ENCODE measurements at regions not wholly inside any gene's neighbourhood (a gene's known extent, or its start where the extent isn't known, plus 50 kb on each side); places are given as distances from the start of the nearest gene placed in this dataset.
"Not testable (repeated sequence)": the region's sequence is repeated elsewhere in the genome, so short reads cannot be mapped to it uniquely, and the experiment has no call there.

GRCh38 chr17:54191261-54191660 is 368.5 kb downstream of the KIF2B start:
- intact Hi-C loops (cut with DNase I), result no loop called here
- no peak overlapping the region for H3K27ac ChIP-seq
- no peaks in the 10 kb centered on the region for H3K27me3 ChIP-seq
- TF ChIP-seq POLR2A (IDR thresholded peaks at IDR 0.05) (no peak), CTCF (IDR thresholded peaks at IDR 0.05) (no peak)
- WGBS, 2 donors, result 85 to 88% methylated on average over 1 of the region's 1 CpG
- no peak overlapping the region for H3K4me3 ChIP-seq (replicated peaks in 1 of 3)
- DNase-seq, result no peak
- H3K4me1 ChIP-seq, result no peaks in the 10 kb centered on the region
- H3K9me3 ChIP-seq, result no peaks in the 10 kb centered on the region
- no peaks in the 10 kb centered on the region for H3K36me3 ChIP-seq

GRCh38 chr17:54194268-54194667 is 371.5 kb downstream of the KIF2B start:
- no peaks in the 10 kb centered on the region for H3K9me3 ChIP-seq
- DNase-seq, result no peak
- no peaks in the 10 kb centered on the region for H3K27me3 ChIP-seq
- no peak overlapping the region for H3K4me3 ChIP-seq (replicated peaks in 1 of 3)
- TF ChIP-seq CTCF (IDR thresholded peaks at IDR 0.05) (no peak), POLR2A (IDR thresholded peaks at IDR 0.05) (no peak)
- intact Hi-C loops (cut with DNase I), result no loop called here
- no peaks in the 10 kb centered on the region for H3K4me1 ChIP-seq
- H3K36me3 ChIP-seq, result no peaks in the 10 kb centered on the region
- H3K27ac ChIP-seq, result no peak overlapping the region
- 75 to 78% methylated on average over 1 of the region's 1 CpG for WGBS, 2 donors

- Histone ChIP-seq H3K27me3 (no peaks in the 10 kb centered on the region), H3K9me3 (no peaks in the 10 kb centered on the region), H3K4me1 (no peaks in the 10 kb centered on the region), H3K4me3 (replicated peaks in 1 of 3) (no peak overlapping the region), H3K27ac (no peak overlapping the region), H3K36me3 (no peaks in the 10 kb centered on the region)
- intact Hi-C loops (cut with DNase I), result no loop called here
- no peak for TF ChIP-seq POLR2A (IDR thresholded peaks at IDR 0.05)
- no peak for TF ChIP-seq CTCF (IDR thresholded peaks at IDR 0.05)
- 91 to 93% methylated on average over 3 of the region's 3 CpGs for WGBS, 2 donors
- no peak for DNase-seq
These were observed 374.0 kb downstream of the KIF2B start for GRCh38 chr17:54196751-54197150.

GRCh38 chr17:54201380-54201779 is 378.7 kb downstream of the KIF2B start:
- H3K27me3 ChIP-seq; H3K36me3 ChIP-seq; H3K4me3 ChIP-seq (replicated peaks in 1 of 3); H3K27ac ChIP-seq; DNase-seq; H3K4me1 ChIP-seq; intact Hi-C loops (cut with DNase I); H3K9me3 ChIP-seq: not testable (repeated sequence)
- whole genome bisulfite sequencing, 2 donors, result 32 to 60% methylated on average over 1 to 2 of the region's 2 CpGs

GRCh38 chr17:54220829-54221228 is 398.1 kb downstream of the KIF2B start:
- TF ChIP-seq POLR2A (IDR thresholded peaks at IDR 0.05), result no peak
- TF ChIP-seq CTCF (IDR thresholded peaks at IDR 0.05), result no peak
- DNase-seq, result no peak
- no peak overlapping the region for H3K27ac ChIP-seq
- WGBS, 2 donors, result 72 to 78% methylated on average over 1 of the region's 1 CpG
- intact Hi-C loops (cut with DNase I), result no loop called here
- H3K4me3 ChIP-seq (replicated peaks in 1 of 3), result no peak overlapping the region
- no peaks in the 10 kb centered on the region for H3K27me3 ChIP-seq
- no peaks in the 10 kb centered on the region for H3K9me3 ChIP-seq
- no peaks in the 10 kb centered on the region for H3K36me3 ChIP-seq
- H3K4me1 ChIP-seq, result no peaks in the 10 kb centered on the region

- intact Hi-C loops (cut with DNase I), result no loop called here
- no peak for TF ChIP-seq CTCF (IDR thresholded peaks at IDR 0.05)
- no peak for TF ChIP-seq POLR2A (IDR thresholded peaks at IDR 0.05)
- H3K27me3 ChIP-seq, result no peaks in the 10 kb centered on the region
- no peak overlapping the region for H3K4me3 ChIP-seq (replicated peaks in 1 of 3)
- WGBS, 2 donors, result 35 to 40% methylated on average over 2 of the region's 2 CpGs
- no peaks in the 10 kb centered on the region for H3K36me3 ChIP-seq
- no peak for DNase-seq
- H3K4me1 ChIP-seq, result no peaks in the 10 kb centered on the region
- no peak overlapping the region for H3K27ac ChIP-seq
- H3K9me3 ChIP-seq, result no peaks in the 10 kb centered on the region
These were observed 398.8 kb downstream of the KIF2B start for GRCh38 chr17:54221499-54221898.
